Suprapubic skin (tissue), 3 donors: ENCODE measurements at regions not wholly inside any gene's neighbourhood (a gene's known extent, or its start where the extent isn't known, plus 50 kb on each side); places are given as distances from the start of the nearest gene placed in this dataset.

Source experiments
- CTCF ChIP-seq, 2 donors: fragments of 200-600 bp in 1 of 2; fragments of 450-650 bp in 1 of 2; sonication (generic) in 1 of 2; IDR thresholded peaks; one replicate each; pipeline ENCODE4 v1.5.1; 2016 to 2019; ENCODE audit warnings: antibody characterized with exemption in 2 of 2, mild to moderate bottlenecking in 1 of 2, moderate library complexity in 1 of 2
- POLR2A ChIP-seq, 2 donors: fragments of 450-650 bp; IDR thresholded peaks; one replicate each; pipeline ENCODE4 v1.6.1; 2017; ENCODE audit warnings: antibody characterized with exemption in 2 of 2, mild to moderate bottlenecking in 2 of 2, moderate library complexity in 2 of 2

GRCh38 chrX:68945603-68946228, 116.9 kb downstream of the EFNB1 start:
- no peak for TF ChIP-seq CTCF (IDR thresholded peaks at IDR 0.05)
- TF ChIP-seq POLR2A (IDR thresholded peaks at IDR 0.05) = no peak
